GM12878 (cell line): ENCODE measurements at regions not wholly inside any gene's neighbourhood (a gene's known extent, or its start where the extent isn't known, plus 50 kb on each side); places are given as distances from the start of the nearest gene placed in this dataset.

Experiments used
- ATAC-seq: fragments of 200-7000 bp; cut with Tn5 transposase; 3 replicates; pipeline ENCODE4 v1.9.1; 2020; ENCODE audit warnings: mild to moderate bottlenecking, moderate library complexity
- BruUV-seq: library from RNA; stranded (reverse); fragments of 400-500 nt; replicated peaks from 2 replicates; lab custom pipeline; 2021; lab: Mats Ljungman, UMichigan
- CTCF ChIA-PET: fragments of 300-600 bp; sonication (Branson Sonifier 250); formaldehyde crosslinking; extraction: SDS; loops from one replicate; lab custom pipeline; 2021; ENCODE audit warnings: inconsistent platforms; lab: Yijun Ruan, JAX
- POLR2A ChIA-PET: fragments of 350-600 bp; formaldehyde crosslinking; extraction: SDS; loops from one replicate; lab custom pipeline; 2021; ENCODE audit warnings: inconsistent platforms; lab: Charles Lee
- RAD21 ChIA-PET: fragments of 300-600 bp; sonication (Branson Sonifier 250); formaldehyde crosslinking; loops from one replicate; lab custom pipeline; 2023; ENCODE audit warnings: antibody characterized with exemption; ENCODE audit not compliant: unreplicated experiment; lab: Charles Lee
- SMC1A ChIA-PET: fragments of 300-600 bp; sonication (Branson Sonifier 250); formaldehyde crosslinking; loops from one replicate; lab custom pipeline; 2023; ENCODE audit not compliant: unreplicated experiment, uncharacterized antibody; lab: Charles Lee
- DNase-seq: peaks from one replicate; pipeline ENCODE4 v3.0.0-alpha.2; 2011; ENCODE audit warnings: low read depth, low spot score
- FAIRE-seq: peaks from 3 replicates; lab custom pipeline; 2011; peaks lifted over from hg19 to GRCh38; lab: Jason Lieb, UNC
- H2AFZ ChIP-seq: 2 replicates; pipeline ENCODE4 v1.6.0; 2011; ENCODE audit warnings: low read depth, low read length, control low read depth; ENCODE audit not compliant: control insufficient read depth
- H3K27ac ChIP-seq: 2 replicates; pipeline ENCODE4 v1.5.1; 2011; ENCODE audit warnings: control low read depth; ENCODE audit not compliant: control insufficient read depth, insufficient read depth
- H3K27me3 ChIP-seq, 2 experiments: replicated peaks in 1 of 2; 2 replicates each; pipeline versions ENCODE4 v1.6.0 to v1.6.1; 2011; ENCODE audit warnings: low read length in 1 of 2; ENCODE audit not compliant: control insufficient read depth in 2 of 2, insufficient read depth in 2 of 2
- H3K36me3 ChIP-seq, 2 experiments: 2 replicates each; pipeline ENCODE4 v1.5.1; 2011; ENCODE audit warnings: low read length in 1 of 2; ENCODE audit not compliant: control insufficient read depth in 2 of 2, insufficient read depth in 2 of 2
- H3K4me1 ChIP-seq: 2 replicates; pipeline ENCODE4 v1.6.1; 2011; ENCODE audit warnings: mild to moderate bottlenecking, low read length, moderate library complexity, mixed read lengths; ENCODE audit not compliant: control insufficient read depth, insufficient read depth
- H3K4me2 ChIP-seq: 2 replicates; pipeline ENCODE4 v1.6.0; 2011; ENCODE audit warnings: control low read depth; ENCODE audit not compliant: control insufficient read depth, insufficient read depth
- H3K4me3 ChIP-seq: fragments of 200-600 bp; sonication (generic); 2 replicates; pipeline ENCODE4 v1.5.1; 2016
- H3K79me2 ChIP-seq: 2 replicates; pipeline ENCODE4 v1.6.0; 2011; ENCODE audit warnings: low read length; ENCODE audit not compliant: control insufficient read depth, insufficient read depth
- H3K9ac ChIP-seq: 2 replicates; pipeline ENCODE4 v1.8.0; 2011; ENCODE audit warnings: low read length, control low read depth, mixed read lengths; ENCODE audit not compliant: control insufficient read depth, insufficient read depth
- H3K9me3 ChIP-seq: replicated peaks from 3 replicates; pipeline ENCODE4 v1.5.1; 2011; ENCODE audit warnings: mild to moderate bottlenecking, low read length; ENCODE audit not compliant: control insufficient read depth, insufficient read depth
- H4K20me1 ChIP-seq: 2 replicates; pipeline ENCODE4 v1.6.0; 2011; ENCODE audit not compliant: control insufficient read depth, insufficient read depth
- CHD2 ChIP-seq: IDR thresholded peaks from 2 replicates; pipeline ENCODE4 v1.6.1; 2011; ENCODE audit warnings: low read depth, low read length, improper control_type of control experiment, borderline replicate concordance
- FOXK2 ChIP-seq: fragments of 450-650 bp; IDR thresholded peaks from 2 replicates; pipeline ENCODE4 v1.6.1; 2017; ENCODE audit warnings: mild to moderate bottlenecking, moderate library complexity
- NR2C2 ChIP-seq: IDR thresholded peaks from 2 replicates; pipeline ENCODE4 v1.6.1; 2011; ENCODE audit warnings: borderline replicate concordance, low read depth; ENCODE audit not compliant: control insufficient read depth, insufficient read length
- PAX5 ChIP-seq: IDR thresholded peaks from 2 replicates; pipeline ENCODE4 v1.6.1; 2011; ENCODE audit warnings: low read depth, low read length, borderline replicate concordance
- POLR2AphosphoS5 ChIP-seq: IDR thresholded peaks from 2 replicates; pipeline ENCODE4 v1.6.1; 2011; ENCODE audit warnings: mild to moderate bottlenecking, low read length, inconsistent platforms
- RCOR1 ChIP-seq: conservative IDR thresholded peaks from 2 replicates; pipeline ENCODE4 v1.6.1; 2012; ENCODE audit warnings: low read depth, low read length, improper control_type of control experiment
- RFX5 ChIP-seq: IDR thresholded peaks from 2 replicates; pipeline ENCODE4 v1.6.1; 2011; ENCODE audit warnings: low read depth, low read length, improper control_type of control experiment
- SMAD5 ChIP-seq: IDR thresholded peaks from 2 replicates; pipeline ENCODE4 v1.6.1; 2016; ENCODE audit warnings: antibody characterized with exemption, low read depth
- SMARCA5 ChIP-seq: fragments of 450-650 bp; IDR thresholded peaks from 2 replicates; pipeline ENCODE4 v1.6.1; 2017; ENCODE audit warnings: mild to moderate bottlenecking
- WGBS: methylation state at CpG from one replicate; pipeline ENCODE4 v1.1.6; 2016; ENCODE audit warnings: low lambda C conversion rate; ENCODE audit not compliant: insufficient replicate concordance, insufficient coverage; ENCODE audit errors: missing lambda C conversion rate; 5-methylcytosine and 5-hydroxymethylcytosine counted together
- in situ Hi-C: fragments of 300-500 bp; cut with MboI; formaldehyde crosslinking; loops from 9 replicates; pipeline ENCODE4 v1.14.3; 2018; ENCODE audit warnings: mixed read lengths
- intact Hi-C: fragments of 100-400 bp; cut with micrococcal nuclease; formaldehyde crosslinking; loops from one replicate; pipeline ENCODE4 v1.14.2; 2022; ENCODE audit not compliant: unreplicated experiment
- TF ChIP-seq, protein P1 (sequence below): fragments of 450-650 bp; formaldehyde crosslinking; IDR thresholded peaks from 2 replicates; pipeline ENCODE4 v1.4.0; 2022; ENCODE audit warnings: mild to moderate bottlenecking, moderate library complexity
- TF ChIP-seq, protein P2 (sequence below): IDR thresholded peaks from 2 replicates; pipeline ENCODE4 v1.6.1; 2011; ENCODE audit warnings: low read depth, low read length, improper control_type of control experiment, borderline replicate concordance
- TF ChIP-seq, protein P3 (sequence below): IDR thresholded peaks from 2 replicates; pipeline ENCODE4 v1.6.1; 2011; ENCODE audit warnings: borderline replicate concordance, low read depth, mild to moderate bottlenecking, moderate library complexity, mixed read lengths, low read length; ENCODE audit not compliant: insufficient read depth; ENCODE audit errors: extremely low read length

DNA sequence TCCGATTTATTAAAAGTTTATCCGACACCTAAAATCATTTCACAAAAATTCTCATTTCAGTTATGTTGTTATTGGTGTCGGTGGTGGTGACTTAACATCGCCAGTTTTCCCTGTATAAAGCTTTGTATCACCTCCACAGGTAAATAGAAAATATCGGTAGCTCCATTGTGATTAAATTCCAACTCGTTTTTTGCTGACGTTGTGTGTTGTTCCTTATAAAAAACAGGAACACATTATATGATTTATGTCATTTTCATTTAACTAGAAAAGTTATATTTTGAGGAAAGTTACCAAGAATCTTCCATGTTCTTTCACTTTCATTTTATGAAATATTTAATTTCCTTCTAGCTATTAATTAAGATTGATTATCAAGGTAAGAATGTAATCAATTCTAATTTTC is 635.9 kb downstream of the CDH18 start (continued):
- TF ChIP-seq CHD2 (no peak), FOXK2 (no peak), NR2C2 (no peak)

DNA sequence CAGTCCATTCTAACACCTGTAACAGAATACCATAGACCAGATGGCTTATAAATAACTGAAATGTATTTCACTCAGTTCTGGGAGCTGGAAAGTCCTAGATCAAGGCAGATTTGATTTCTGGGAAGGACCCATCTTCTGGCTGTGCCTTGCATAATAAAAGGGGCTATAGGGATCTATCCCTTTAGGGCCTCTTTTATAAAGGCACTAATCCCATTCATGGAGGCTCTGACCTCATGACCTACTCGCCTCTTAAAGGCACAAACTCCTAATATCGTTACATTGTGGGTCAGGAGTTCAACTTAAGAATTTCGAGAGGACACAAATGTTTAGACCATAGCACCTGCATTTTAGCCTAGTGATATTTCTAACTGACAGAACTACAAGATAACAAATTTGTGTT is 619.0 kb downstream of the CDH18 start:
- in situ Hi-C loops (no loop called here), intact Hi-C loops (no loop called here)
- Histone ChIP-seq H3K9me3 (no peaks in the 10 kb centered on the region), H3K4me1 (no peaks in the 10 kb centered on the region), H3K9ac (no peak overlapping the region), H3K36me3 (no peaks in the 10 kb centered on the region), H3K27me3 (no peaks in the 10 kb centered on the region), H3K79me2 (no peaks in the 10 kb centered on the region), H4K20me1 (no peaks in the 10 kb centered on the region), H3K27ac (no peak overlapping the region), H2AFZ (no peak overlapping the region), H3K4me3 (no peak overlapping the region), H3K4me2 (no peak overlapping the region)
- no peak for TF ChIP-seq SMAD5
- BruUV-seq = no TSS peak
- ATAC-seq = no peak
- 9% methylated on average over 3 of the region's 3 CpGs for WGBS
- ChIA-PET POLR2A (no interaction called here), SMC1A (no interaction called here), CTCF (no interaction called here), RAD21 (no interaction called here)
- DNase-seq = no peak
- no peak for FAIRE-seq

DNA sequence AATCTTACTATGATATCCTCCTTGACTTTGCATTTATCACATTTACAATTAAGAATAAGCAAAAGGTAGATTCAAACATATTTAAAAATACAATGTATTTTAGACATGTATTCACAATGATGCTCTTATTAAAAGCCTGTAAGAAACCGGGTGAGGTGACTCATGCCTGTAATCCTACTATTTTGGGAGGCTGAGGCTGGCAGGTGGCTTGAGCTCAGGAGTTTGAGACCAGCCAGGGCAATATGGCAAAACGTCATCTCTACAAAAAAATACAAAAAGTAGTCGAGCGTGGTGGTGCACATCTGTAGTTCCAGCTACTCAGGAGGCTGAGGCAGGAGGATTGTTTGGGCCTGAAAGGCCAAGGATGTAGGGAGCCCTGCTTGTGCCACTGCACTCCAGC is 618.4 kb downstream of the CDH18 start:
- ChIA-PET RAD21 (no interaction called here), SMC1A (no interaction called here), POLR2A (no interaction called here), CTCF (no interaction called here)
- Histone ChIP-seq H3K9ac (no peak overlapping the region), H4K20me1 (no peaks in the 10 kb centered on the region), H2AFZ (no peak overlapping the region), H3K79me2 (no peaks in the 10 kb centered on the region), H3K27ac (no peak overlapping the region), H3K4me1 (no peaks in the 10 kb centered on the region), H3K4me2 (no peak overlapping the region), H3K27me3 (no peaks in the 10 kb centered on the region), H3K9me3 (no peaks in the 10 kb centered on the region), H3K36me3 (no peaks in the 10 kb centered on the region), H3K4me3 (no peak overlapping the region)
- ATAC-seq (no peak), DNase-seq (no peak), FAIRE-seq (no peak)
- WGBS = 15% methylated on average over 4 of the region's 4 CpGs
- intact Hi-C loops = no loop called here
- in situ Hi-C loops = no loop called here
- BruUV-seq = no TSS peak
- TF ChIP-seq, protein P1, sequence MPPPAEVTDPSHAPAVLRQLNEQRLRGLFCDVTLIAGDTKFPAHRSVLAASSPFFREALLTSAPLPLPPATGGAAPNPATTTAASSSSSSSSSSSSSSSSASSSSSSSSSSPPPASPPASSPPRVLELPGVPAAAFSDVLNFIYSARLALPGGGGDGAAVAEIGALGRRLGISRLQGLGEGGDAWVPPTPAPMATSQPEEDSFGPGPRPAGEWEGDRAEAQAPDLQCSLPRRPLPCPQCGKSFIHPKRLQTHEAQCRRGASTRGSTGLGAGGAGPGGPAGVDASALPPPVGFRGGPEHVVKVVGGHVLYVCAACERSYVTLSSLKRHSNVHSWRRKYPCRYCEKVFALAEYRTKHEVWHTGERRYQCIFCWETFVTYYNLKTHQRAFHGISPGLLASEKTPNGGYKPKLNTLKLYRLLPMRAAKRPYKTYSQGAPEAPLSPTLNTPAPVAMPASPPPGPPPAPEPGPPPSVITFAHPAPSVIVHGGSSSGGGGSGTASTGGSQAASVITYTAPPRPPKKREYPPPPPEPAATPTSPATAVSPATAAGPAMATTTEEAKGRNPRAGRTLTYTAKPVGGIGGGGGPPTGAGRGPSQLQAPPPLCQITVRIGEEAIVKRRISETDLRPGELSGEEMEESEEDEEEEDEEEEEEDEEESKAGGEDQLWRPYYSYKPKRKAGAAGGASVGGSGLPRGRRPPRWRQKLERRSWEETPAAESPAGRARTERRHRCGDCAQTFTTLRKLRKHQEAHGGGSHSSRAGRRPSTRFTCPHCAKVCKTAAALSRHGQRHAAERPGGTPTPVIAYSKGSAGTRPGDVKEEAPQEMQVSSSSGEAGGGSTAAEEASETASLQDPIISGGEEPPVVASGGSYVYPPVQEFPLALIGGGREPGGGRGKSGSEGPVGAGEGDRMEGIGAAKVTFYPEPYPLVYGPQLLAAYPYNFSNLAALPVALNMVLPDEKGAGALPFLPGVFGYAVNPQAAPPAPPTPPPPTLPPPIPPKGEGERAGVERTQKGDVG (CRISPR knock-in tag) = no peak
- no peak for TF ChIP-seq SMARCA5
- no peak for TF ChIP-seq POLR2AphosphoS5
- TF ChIP-seq RCOR1 = no peak
- no peak for TF ChIP-seq PAX5
- TF ChIP-seq, protein P2, sequence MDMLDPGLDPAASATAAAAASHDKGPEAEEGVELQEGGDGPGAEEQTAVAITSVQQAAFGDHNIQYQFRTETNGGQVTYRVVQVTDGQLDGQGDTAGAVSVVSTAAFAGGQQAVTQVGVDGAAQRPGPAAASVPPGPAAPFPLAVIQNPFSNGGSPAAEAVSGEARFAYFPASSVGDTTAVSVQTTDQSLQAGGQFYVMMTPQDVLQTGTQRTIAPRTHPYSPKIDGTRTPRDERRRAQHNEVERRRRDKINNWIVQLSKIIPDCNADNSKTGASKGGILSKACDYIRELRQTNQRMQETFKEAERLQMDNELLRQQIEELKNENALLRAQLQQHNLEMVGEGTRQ = no peak
- TF ChIP-seq RFX5 = no peak
- TF ChIP-seq, protein P3, sequence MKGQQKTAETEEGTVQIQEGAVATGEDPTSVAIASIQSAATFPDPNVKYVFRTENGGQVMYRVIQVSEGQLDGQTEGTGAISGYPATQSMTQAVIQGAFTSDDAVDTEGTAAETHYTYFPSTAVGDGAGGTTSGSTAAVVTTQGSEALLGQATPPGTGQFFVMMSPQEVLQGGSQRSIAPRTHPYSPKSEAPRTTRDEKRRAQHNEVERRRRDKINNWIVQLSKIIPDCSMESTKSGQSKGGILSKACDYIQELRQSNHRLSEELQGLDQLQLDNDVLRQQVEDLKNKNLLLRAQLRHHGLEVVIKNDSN = no peak
